PC-9 (cell line): ENCODE measurements at regions not wholly inside any gene's neighbourhood (a gene's known extent, or its start where the extent isn't known, plus 50 kb on each side); places are given as distances from the start of the nearest gene placed in this dataset.

Source experiments
- CTCF ChIP-seq: fragments of 200-600 bp; sonication (generic); conservative IDR thresholded peaks from 2 replicates; pipeline ENCODE4 v1.6.1; 2017; ENCODE audit warnings: mixed run types, antibody characterized with exemption, mild to moderate bottlenecking, moderate library complexity
- EZH2 ChIP-seq: fragments of 200-600 bp; sonication (generic); IDR thresholded peaks from 2 replicates; pipeline ENCODE4 v1.8.0; 2017; ENCODE audit warnings: antibody characterized with exemption, low read depth

GRCh38 chr15:38058596-38059075 is 124.2 kb downstream of the TMCO5A start:
- TF ChIP-seq CTCF (no peak), EZH2 (no peak)
